SJCRH30 (cell line): ENCODE measurements at regions not wholly inside any gene's neighbourhood (a gene's known extent, or its start where the extent isn't known, plus 50 kb on each side); places are given as distances from the start of the nearest gene placed in this dataset.

Source experiments
- DNase-seq, 2 experiments: peaks; one replicate each; pipeline ENCODE4 v3.0.0-alpha.2; 2015 to 2020
- H3K27ac ChIP-seq: fragments of 250-450 bp; sonication (Bioruptor Pico); 2 replicates; pipeline ENCODE4 v1.5.1; 2020; ENCODE audit warnings: mild to moderate bottlenecking, moderate library complexity
- H3K27me3 ChIP-seq: fragments of 250-450 bp; sonication (Bioruptor Pico); 2 replicates; pipeline ENCODE4 v1.5.1; 2020; ENCODE audit warnings: mild to moderate bottlenecking, moderate library complexity
- H3K36me3 ChIP-seq: fragments of 250-450 bp; sonication (Bioruptor Pico); 2 replicates; pipeline ENCODE4 v1.5.1; 2020; ENCODE audit warnings: mild to moderate bottlenecking, moderate library complexity
- H3K4me1 ChIP-seq: fragments of 250-450 bp; sonication (Bioruptor Pico); 2 replicates; pipeline ENCODE4 v1.5.1; 2020; ENCODE audit warnings: mild to moderate bottlenecking, moderate library complexity
- H3K4me3 ChIP-seq: fragments of 250-450 bp; sonication (Bioruptor Pico); 2 replicates; pipeline ENCODE4 v1.5.1; 2020; ENCODE audit warnings: mild to moderate bottlenecking, moderate library complexity
- H3K9me3 ChIP-seq: fragments of 250-450 bp; sonication (Bioruptor Pico); replicated peaks from 2 replicates; pipeline ENCODE4 v1.5.1; 2020; ENCODE audit warnings: mild to moderate bottlenecking, moderate library complexity

- Histone ChIP-seq H3K4me1 (no peaks in the 10 kb centered on the region), H3K27me3 (no peaks in the 10 kb centered on the region), H3K36me3 (no peaks in the 10 kb centered on the region), H3K27ac (no peak overlapping the region), H3K4me3 (no peak overlapping the region), H3K9me3 (no peaks in the 10 kb centered on the region)
- no peak for DNase-seq
Measured at GRCh38 chr13:104843401-104843800, 1692.1 kb downstream of the EFNB2 start.

GRCh38 chr13:104841110-104841509, 1694.4 kb downstream of the EFNB2 start:
- no peak for DNase-seq

GRCh38 chr13:104837756-104838155, 1697.7 kb downstream of the EFNB2 start:
- no peaks in the 10 kb centered on the region for H3K4me1 ChIP-seq
- no peak for DNase-seq
- no peaks in the 10 kb centered on the region for H3K27me3 ChIP-seq
- no peak overlapping the region for H3K4me3 ChIP-seq
- no peak overlapping the region for H3K27ac ChIP-seq
- no peaks in the 10 kb centered on the region for H3K9me3 ChIP-seq
- no peaks in the 10 kb centered on the region for H3K36me3 ChIP-seq

More at GRCh38 chr13:104841110-104841509, 1694.4 kb downstream of the EFNB2 start:
- Histone ChIP-seq H3K27me3 (no peaks in the 10 kb centered on the region), H3K4me1 (no peaks in the 10 kb centered on the region), H3K9me3 (no peaks in the 10 kb centered on the region), H3K4me3 (no peak overlapping the region), H3K36me3 (no peaks in the 10 kb centered on the region), H3K27ac (no peak overlapping the region)

GRCh38 chr13:104833221-104833620, 1702.2 kb downstream of the EFNB2 start:
- DNase-seq: no peak
- Histone ChIP-seq H3K27me3 (no peaks in the 10 kb centered on the region), H3K27ac (no peak overlapping the region), H3K9me3 (no peaks in the 10 kb centered on the region), H3K36me3 (no peaks in the 10 kb centered on the region), H3K4me3 (no peak overlapping the region), H3K4me1 (peaks cover 12% of the 10 kb centered on the region)

GRCh38 chr13:104832231-104832630, 1703.2 kb downstream of the EFNB2 start:
- no peaks in the 10 kb centered on the region for H3K9me3 ChIP-seq
- 0 out of 2 replicates have a peak overlapping the region, but pooled peaks have one; percentile 13 for H3K27ac ChIP-seq
- no peaks in the 10 kb centered on the region for H3K27me3 ChIP-seq
- peak; percentile 9 to 50 for DNase-seq
- H3K4me1 ChIP-seq: peaks cover 12% of the 10 kb centered on the region
- H3K36me3 ChIP-seq: no peaks in the 10 kb centered on the region
- no peak overlapping the region for H3K4me3 ChIP-seq

- H3K27ac ChIP-seq: 0 out of 2 replicates have a peak overlapping the region, but pooled peaks have one; percentile 13
- H3K36me3 ChIP-seq: no peaks in the 10 kb centered on the region
- H3K9me3 ChIP-seq: no peaks in the 10 kb centered on the region
- peak; percentile 57 to 80 for DNase-seq
- H3K4me1 ChIP-seq: peaks cover 12% of the 10 kb centered on the region
- H3K27me3 ChIP-seq: no peaks in the 10 kb centered on the region
- no peak overlapping the region for H3K4me3 ChIP-seq
Measured at GRCh38 chr13:104831831-104832230, 1703.6 kb downstream of the EFNB2 start.

GRCh38 chr13:104823709-104824108, 1711.8 kb downstream of the EFNB2 start:
- Histone ChIP-seq H3K27me3 (no peaks in the 10 kb centered on the region), H3K4me3 (no peak overlapping the region), H3K27ac (no peak overlapping the region), H3K4me1 (peaks cover 10% of the 10 kb centered on the region; the same call in 1 of the 2 replicates), H3K36me3 (no peaks in the 10 kb centered on the region), H3K9me3 (peaks cover 5% of the 10 kb centered on the region)
- DNase-seq: no peak

- H3K27ac ChIP-seq: no peak overlapping the region
- H3K27me3 ChIP-seq: no peaks in the 10 kb centered on the region
- peak in 1 of 2 experiments; percentile 55 for DNase-seq
- H3K4me3 ChIP-seq: no peak overlapping the region
- H3K9me3 ChIP-seq: peaks cover 5% of the 10 kb centered on the region
- H3K36me3 ChIP-seq: no peaks in the 10 kb centered on the region
- H3K4me1 ChIP-seq: peaks cover 13% of the 10 kb centered on the region; the same call in 1 of the 2 replicates
Measured at GRCh38 chr13:104823071-104823470, 1712.4 kb downstream of the EFNB2 start.

GRCh38 chr13:104817271-104817670, 1718.2 kb downstream of the EFNB2 start:
- Histone ChIP-seq H3K27ac (peak overlapping the region; percentile 20; the same call in 1 of the 2 replicates), H3K4me3 (no peak overlapping the region), H3K4me1 (peaks cover 23% of the 10 kb centered on the region), H3K36me3 (no peaks in the 10 kb centered on the region), H3K9me3 (peaks cover 5% of the 10 kb centered on the region; the same call in 1 of the 2 replicates), H3K27me3 (no peaks in the 10 kb centered on the region)
- peak in 1 of 2 experiments; percentile 17 for DNase-seq

GRCh38 chr13:104816726-104817125, 1718.7 kb downstream of the EFNB2 start:
- Histone ChIP-seq H3K4me3 (no peak overlapping the region), H3K27me3 (no peaks in the 10 kb centered on the region), H3K4me1 (peaks cover 23% of the 10 kb centered on the region), H3K27ac (peak overlapping the region; percentile 20; the same call in 1 of the 2 replicates), H3K36me3 (no peaks in the 10 kb centered on the region), H3K9me3 (peaks cover 5% of the 10 kb centered on the region; the same call in 1 of the 2 replicates)
- peak; percentile 6 to 54 for DNase-seq

- Histone ChIP-seq H3K27ac (no peak overlapping the region), H3K27me3 (no peaks in the 10 kb centered on the region), H3K9me3 (no peaks in the 10 kb centered on the region), H3K36me3 (no peaks in the 10 kb centered on the region), H3K4me3 (no peak overlapping the region), H3K4me1 (no peaks in the 10 kb centered on the region)
- no peak for DNase-seq
Measured at GRCh38 chr13:104810242-104810641, 1725.2 kb downstream of the EFNB2 start.

GRCh38 chr13:104809483-104809882, 1726.0 kb downstream of the EFNB2 start:
- DNase-seq: no peak

GRCh38 chr13:104805346-104805745, 1730.1 kb downstream of the EFNB2 start:
- Histone ChIP-seq H3K27ac (no peak overlapping the region), H3K36me3 (no peaks in the 10 kb centered on the region), H3K27me3 (no peaks in the 10 kb centered on the region), H3K9me3 (no peaks in the 10 kb centered on the region), H3K4me1 (no peaks in the 10 kb centered on the region), H3K4me3 (no peak overlapping the region)
- no peak for DNase-seq

More at GRCh38 chr13:104809483-104809882, 1726.0 kb downstream of the EFNB2 start:
- Histone ChIP-seq H3K4me3 (no peak overlapping the region), H3K9me3 (no peaks in the 10 kb centered on the region), H3K27ac (no peak overlapping the region), H3K36me3 (no peaks in the 10 kb centered on the region), H3K27me3 (no peaks in the 10 kb centered on the region), H3K4me1 (no peaks in the 10 kb centered on the region)

- Histone ChIP-seq H3K9me3 (no peaks in the 10 kb centered on the region; the same call in 1 of the 2 replicates), H3K27me3 (no peaks in the 10 kb centered on the region), H3K27ac (no peak overlapping the region), H3K4me1 (no peaks in the 10 kb centered on the region; the same call in 1 of the 2 replicates), H3K36me3 (no peaks in the 10 kb centered on the region), H3K4me3 (no peak overlapping the region)
- no peak for DNase-seq
Measured at GRCh38 chr13:104799152-104799551, 1732.9 kb upstream of the SLC10A2 start.

- H3K27me3 ChIP-seq: no peaks in the 10 kb centered on the region
- H3K4me3 ChIP-seq: no peak overlapping the region
- no peaks in the 10 kb centered on the region; the same call in 1 of the 2 replicates for H3K4me1 ChIP-seq
- H3K9me3 ChIP-seq: no peaks in the 10 kb centered on the region; the same call in 1 of the 2 replicates
- no peak for DNase-seq
- no peaks in the 10 kb centered on the region for H3K36me3 ChIP-seq
- no peak overlapping the region for H3K27ac ChIP-seq
Measured at GRCh38 chr13:104798486-104798885, 1732.3 kb upstream of the SLC10A2 start.

GRCh38 chr13:104796581-104796980, 1730.4 kb upstream of the SLC10A2 start:
- no peaks in the 10 kb centered on the region; the same call in 1 of the 2 replicates for H3K4me1 ChIP-seq
- no peak overlapping the region for H3K4me3 ChIP-seq
- no peaks in the 10 kb centered on the region for H3K27me3 ChIP-seq
- no peak for DNase-seq
- H3K27ac ChIP-seq: no peak overlapping the region
- H3K9me3 ChIP-seq: no peaks in the 10 kb centered on the region; the same call in 1 of the 2 replicates
- H3K36me3 ChIP-seq: no peaks in the 10 kb centered on the region
